Ecto neural progenitor cell (in vitro differentiated cells): ENCODE measurements at regions not wholly inside any gene's neighbourhood (a gene's known extent, or its start where the extent isn't known, plus 50 kb on each side); places are given as distances from the start of the nearest gene placed in this dataset.
"Not testable (repeated sequence)": the region's sequence is repeated elsewhere in the genome, so short reads cannot be mapped to it uniquely, and the experiment has no call there.

ENCODE experiments used
- DNase-seq: peaks from one replicate; pipeline ENCODE4 v3.0.0-alpha.2; 2018; ENCODE audit warnings: low spot score

DNA sequence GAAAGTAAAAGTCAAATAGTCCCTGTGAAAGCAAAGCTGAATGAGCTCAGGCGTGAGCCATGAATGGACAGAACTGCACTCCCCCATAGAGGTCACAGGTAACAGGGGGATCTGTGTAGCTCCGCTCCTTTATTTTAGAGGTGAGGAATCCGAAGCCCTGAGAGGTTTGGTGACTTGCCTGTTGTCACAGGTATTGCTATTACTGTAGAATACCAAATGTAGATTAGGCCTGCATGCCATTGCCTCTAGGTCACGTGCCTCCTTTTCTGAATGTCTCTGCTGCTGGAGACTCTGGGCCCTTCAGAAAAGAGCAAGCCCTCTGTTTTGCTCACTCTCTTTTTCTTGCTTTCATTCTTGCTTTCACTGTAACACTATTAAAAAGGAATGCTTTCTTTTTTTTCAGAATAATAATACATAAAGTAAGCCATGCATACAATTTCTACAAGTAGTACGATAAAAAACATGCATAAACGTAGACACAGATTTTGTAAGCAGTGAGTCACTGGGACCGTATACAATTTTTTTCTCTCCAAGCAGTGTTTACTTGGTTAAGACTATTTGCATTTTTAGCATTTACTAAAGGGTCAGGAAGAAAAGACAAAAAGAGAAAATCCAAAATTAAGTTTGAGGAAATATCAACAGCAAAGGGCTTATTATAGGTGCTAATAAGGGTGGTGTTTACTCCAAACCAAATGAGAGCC is 568.7 kb upstream of the ADAMTS16 start:
- no peak for DNase-seq

DNA sequence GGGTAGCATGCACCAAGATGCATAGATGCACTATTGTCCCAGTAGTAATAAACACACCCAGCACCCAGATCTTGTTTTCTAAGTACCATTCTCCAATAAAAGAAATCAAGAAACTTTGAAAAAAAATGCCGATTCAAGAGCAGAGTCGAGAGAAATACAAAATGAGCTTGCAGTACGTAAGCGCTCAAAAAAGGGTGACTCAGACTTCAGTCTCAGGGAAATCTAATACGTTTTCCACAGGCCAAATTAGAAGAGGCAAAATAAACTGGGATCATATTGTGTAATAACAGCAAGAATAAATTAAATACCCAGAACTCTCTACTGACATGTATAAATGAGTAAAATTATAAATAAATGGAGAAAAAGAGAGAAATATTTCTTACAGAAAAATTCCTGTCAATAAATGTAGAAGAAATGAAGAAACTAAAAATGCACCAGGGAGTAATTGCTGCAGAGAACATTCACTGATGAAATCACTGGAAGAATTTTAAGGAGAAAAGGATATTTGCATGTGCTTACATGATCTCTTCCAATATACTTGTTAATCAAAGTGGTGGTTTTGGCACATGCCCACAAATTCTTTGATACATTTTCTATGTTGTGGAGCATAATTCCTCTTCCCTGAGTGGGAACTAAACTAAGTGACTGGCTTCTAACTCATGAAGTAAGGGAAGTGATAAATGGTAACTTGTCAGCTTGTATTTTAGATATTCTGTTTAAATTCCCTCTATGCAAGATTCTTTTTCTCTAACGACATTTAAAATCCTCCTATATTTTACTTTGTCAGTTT is 567.6 kb upstream of the ADAMTS16 start:
- no peak for DNase-seq

- no peak for DNase-seq
Measured at GRCh38 chr5:4575608-4576007, 564.5 kb upstream of the ADAMTS16 start.

DNA sequence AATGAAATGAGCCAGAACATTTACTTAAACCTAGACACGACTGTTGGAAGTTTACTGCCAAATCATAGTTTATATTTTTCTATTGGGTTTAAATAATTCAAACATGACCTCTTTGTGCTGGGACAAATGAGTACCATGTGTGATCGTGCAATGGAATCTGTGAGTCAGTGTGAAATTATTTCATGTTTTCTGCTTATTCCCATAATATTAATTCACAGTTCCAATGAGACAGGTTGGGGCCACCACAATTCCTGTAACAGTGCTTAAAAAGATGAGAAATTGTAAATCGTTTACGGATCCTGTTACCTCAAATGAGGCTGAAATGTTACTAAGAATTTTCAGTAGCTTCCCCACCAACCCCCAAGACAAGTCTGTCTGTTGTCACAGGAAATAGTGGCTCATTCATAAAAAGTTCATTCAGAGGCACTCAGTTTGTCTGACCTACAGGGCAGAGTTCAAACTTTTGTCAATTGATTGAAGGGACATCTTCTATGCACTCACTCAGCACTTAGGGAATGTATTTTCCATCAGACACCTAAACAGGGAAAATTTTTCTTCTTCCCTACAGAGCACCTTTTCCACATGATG is 563.9 kb upstream of the ADAMTS16 start:
- DNase-seq = no peak

GRCh38 chr5:4576908-4577307 is 563.2 kb upstream of the ADAMTS16 start:
- DNase-seq = no peak

GRCh38 chr5:4579679-4580078 is 560.5 kb upstream of the ADAMTS16 start:
- no peak for DNase-seq

- no peak for DNase-seq
Measured at GRCh38 chr5:4580772-4581171, 559.4 kb upstream of the ADAMTS16 start.

- DNase-seq = no peak
Measured at GRCh38 chr5:4581289-4581688, 558.8 kb upstream of the ADAMTS16 start.

- no peak for DNase-seq
Measured at GRCh38 chr5:4584982-4585381, 555.1 kb upstream of the ADAMTS16 start.

DNA sequence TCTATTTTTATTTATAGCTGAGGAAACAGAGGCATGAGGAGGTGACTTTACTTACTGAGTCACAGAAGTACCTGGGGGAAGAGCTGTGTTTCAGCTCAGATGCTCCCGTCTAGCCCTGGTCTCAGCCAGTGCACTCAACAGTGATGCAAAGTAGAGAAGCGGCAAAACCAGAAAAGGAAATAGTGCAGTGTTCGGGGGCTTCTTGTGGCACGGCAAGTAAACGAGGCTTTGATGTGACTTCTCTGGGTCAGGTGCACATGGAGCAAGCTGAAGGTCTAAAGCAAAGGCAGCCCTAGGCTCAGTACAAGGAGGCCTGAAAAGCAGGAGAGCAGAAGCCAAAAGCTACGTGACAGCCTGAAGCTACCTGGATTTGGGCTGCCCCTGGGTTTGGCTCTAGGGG is 526.7 kb upstream of the ADAMTS16 start:
- no peak for DNase-seq

DNA sequence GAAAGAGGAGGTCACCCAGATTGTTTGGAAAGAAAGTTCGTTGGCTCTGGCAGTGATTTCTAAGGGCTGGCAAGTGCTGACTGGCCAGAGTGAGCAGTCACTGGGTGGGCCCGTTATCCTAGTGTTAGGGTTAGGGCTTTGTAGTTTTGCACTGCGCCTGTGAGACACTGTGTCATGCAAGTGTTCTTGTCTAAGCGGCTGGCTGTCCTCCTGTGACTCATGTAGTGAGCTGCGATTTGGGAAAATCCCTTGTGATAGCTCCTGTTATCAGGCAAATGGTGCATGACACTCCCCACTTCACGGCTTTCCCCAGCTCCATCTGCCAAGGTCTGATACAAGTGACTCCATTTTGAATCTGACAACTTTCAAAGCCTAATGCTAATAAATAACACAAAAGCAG is 526.0 kb upstream of the ADAMTS16 start:
- DNase-seq = no peak

- DNase-seq = not testable (repeated sequence)
Measured at GRCh38 chr5:4615369-4615768, 524.8 kb upstream of the ADAMTS16 start.

DNA sequence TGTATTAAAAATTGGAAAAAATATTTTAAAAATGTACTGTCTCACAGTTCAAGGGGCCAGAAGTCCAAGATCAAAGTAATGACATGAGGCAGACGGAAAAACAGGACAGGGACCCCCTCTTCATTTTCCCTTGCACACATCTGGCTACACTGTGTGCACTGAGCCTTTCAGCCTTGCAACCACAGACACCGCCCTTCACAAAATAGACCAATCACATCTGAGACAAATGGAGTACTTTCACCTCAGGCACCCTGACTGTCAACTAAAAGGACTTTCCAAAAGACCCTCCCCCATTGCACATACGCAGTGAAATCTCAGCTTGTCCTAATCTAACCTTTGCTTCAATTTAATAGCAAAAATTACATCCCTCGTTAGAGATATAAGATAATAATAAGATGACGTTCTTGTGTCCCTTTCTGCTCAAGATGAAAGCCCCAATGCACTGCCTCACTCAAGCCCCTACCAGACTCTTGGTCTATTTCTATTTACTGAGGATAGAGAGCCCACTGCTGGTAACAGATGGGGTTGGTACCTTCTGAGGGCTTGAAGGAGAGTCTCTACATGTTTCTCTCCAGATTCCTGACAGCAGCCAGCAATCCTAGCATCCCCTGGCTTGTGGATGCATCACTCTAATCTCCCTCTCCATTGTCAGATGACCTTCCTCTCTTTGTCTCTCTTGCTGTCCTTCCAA is 514.8 kb upstream of the ADAMTS16 start:
- DNase-seq = no peak

- DNase-seq = no peak
Measured at GRCh38 chr5:4627131-4627530, 513.0 kb upstream of the ADAMTS16 start.

DNA sequence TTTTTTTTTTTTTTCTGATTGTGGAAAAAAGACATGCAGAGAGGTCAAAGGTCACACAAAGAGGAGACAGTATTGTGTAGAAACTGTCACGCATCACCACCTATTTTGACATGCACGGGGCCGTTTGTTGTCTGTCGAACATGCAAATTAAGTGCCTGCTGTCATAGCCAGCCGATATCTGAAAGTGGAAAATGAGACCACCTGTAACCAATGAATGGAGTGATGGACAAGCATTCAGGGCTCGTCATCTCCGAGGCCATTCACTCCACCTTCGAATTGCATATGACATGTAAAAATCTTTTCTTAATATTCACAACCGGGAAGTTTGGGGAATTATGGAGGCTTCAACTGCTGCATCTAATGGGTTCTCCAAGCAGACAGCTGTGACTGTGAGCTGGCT is 512.2 kb upstream of the ADAMTS16 start:
- DNase-seq = no peak

- DNase-seq = no peak
Measured at GRCh38 chr5:4628645-4629385, 511.3 kb upstream of the ADAMTS16 start.

DNA sequence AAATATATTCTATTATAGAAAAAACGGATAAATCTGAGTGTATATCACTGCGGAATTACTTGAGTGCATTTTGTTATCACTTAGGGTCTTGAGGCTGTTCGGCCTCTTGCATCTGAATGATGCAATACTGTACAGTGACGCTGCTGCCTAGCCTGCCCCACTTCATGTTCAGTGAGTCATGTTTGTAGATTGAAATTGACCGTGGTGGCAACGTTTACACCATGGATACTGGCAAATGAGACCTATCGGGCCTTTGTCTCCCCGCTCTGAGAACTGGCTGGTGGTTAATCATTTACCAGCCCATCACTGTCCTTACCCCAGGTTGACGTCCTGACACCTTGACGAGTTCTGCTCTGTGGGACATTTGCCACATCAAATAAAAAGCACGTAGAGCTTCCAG is 510.1 kb upstream of the ADAMTS16 start:
- no peak for DNase-seq

DNA sequence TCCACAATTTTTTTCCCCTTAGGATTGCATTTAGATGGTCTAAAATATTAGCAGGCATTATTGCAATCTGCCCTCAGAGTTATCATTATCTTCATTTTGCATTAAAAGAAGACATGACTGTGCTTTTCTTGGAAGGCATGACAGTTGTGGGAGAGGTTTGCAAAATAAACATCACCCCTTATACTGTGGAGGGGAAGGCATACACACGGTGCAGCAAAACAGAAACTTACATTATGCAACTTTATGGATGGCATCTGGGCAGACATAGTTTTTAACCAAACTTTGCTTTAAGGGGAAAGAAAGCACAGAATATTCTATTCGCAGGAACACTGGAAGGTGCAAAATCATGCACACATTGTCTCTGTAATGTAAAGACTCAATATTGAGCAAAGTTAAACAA is 505.8 kb upstream of the ADAMTS16 start:
- no peak for DNase-seq

DNA sequence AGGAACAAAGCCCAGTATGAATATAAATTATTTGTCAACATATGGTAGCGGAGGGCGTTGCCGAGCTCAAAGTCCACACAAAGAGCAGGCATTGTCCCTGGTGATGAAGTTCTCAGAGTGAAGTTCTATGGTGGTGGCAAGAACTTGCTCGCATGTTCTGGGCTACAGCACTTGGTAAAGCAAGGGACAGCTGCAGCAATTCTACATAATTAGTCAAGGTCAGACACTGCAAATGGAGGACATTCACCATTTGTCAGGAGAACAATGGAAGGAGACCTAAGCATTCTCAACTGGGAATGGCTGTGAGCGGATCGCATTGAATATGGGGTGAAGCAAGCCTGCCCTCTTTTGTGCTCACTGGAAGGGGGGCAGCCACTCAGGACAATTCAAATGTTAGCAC is 503.8 kb upstream of the ADAMTS16 start:
- DNase-seq = no peak

DNA sequence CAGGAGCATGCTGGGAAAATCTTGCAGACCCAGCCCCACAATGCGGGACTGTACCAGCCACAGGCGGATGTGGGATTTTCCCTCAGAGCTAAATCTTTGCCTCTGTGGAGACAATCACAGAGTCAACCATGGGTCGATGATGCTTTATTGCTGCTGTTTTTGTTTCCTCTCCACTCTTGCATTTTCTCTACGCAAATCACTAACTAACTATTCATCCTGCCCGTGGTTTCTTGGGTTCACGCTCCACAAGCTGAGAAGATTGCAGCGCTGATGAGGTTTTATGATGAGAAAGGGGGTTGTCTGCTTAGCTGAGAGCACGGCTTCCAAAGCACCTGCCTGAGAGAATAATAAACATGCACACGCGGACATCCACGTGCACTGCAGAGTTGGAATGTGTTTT is 500.2 kb upstream of the ADAMTS16 start:
- DNase-seq = no peak

- no peak for DNase-seq
Measured at GRCh38 chr5:4640795-4641194, 499.3 kb upstream of the ADAMTS16 start.

GRCh38 chr5:4642525-4642924 is 497.6 kb upstream of the ADAMTS16 start:
- DNase-seq = no peak
